Renal cortical epithelial cell (primary cell): ENCODE measurements at regions not wholly inside any gene's neighbourhood (a gene's known extent, or its start where the extent isn't known, plus 50 kb on each side); places are given as distances from the start of the nearest gene placed in this dataset.
A peak's percentile ranks its signal among the peaks of the same experiment; 100 is the strongest.

Experiments used
- DNase-seq: peaks from one replicate; pipeline ENCODE4 v3.0.0-alpha.2; 2011; ENCODE audit warnings: low read depth

GRCh38 chr14:65185829-65186228, 83.5 kb upstream of the MAX start:
- DNase-seq, result no peak

- DNase-seq, result no peak
Observed at GRCh38 chr14:65186951-65187350, 84.6 kb upstream of the MAX start.

- no peak for DNase-seq
Observed at GRCh38 chr14:65187421-65188049, 85.2 kb upstream of the MAX start.

- no peak for DNase-seq
Observed at GRCh38 chr14:65190312-65190711, 88.0 kb upstream of the MAX start.

- no peak for DNase-seq
Observed at GRCh38 chr14:65191716-65192115, 89.4 kb upstream of the MAX start.

GRCh38 chr14:65192686-65193085, 90.4 kb upstream of the MAX start:
- no peak for DNase-seq

GRCh38 chr14:65193916-65194590, 91.7 kb upstream of the MAX start:
- no peak for DNase-seq

GRCh38 chr14:65195042-65195719, 92.9 kb upstream of the MAX start:
- DNase-seq, result no peak

- no peak for DNase-seq
Observed at GRCh38 chr14:65198346-65198745, 96.0 kb upstream of the MAX start.

GRCh38 chr14:65200454-65200853, 98.1 kb upstream of the MAX start:
- DNase-seq, result no peak

- DNase-seq, result no peak
Observed at GRCh38 chr14:65203574-65203973, 101.3 kb upstream of the MAX start.

GRCh38 chr14:65204056-65204455, 101.7 kb upstream of the MAX start:
- DNase-seq, result no peak

GRCh38 chr14:65206078-65206447, 103.7 kb upstream of the MAX start:
- DNase-seq, result no peak

GRCh38 chr14:65206448-65207096, 104.3 kb upstream of the MAX start:
- peak; percentile 74 for DNase-seq

- DNase-seq, result no peak
Observed at GRCh38 chr14:65208548-65208947, 106.2 kb upstream of the MAX start.

- DNase-seq, result no peak
Observed at GRCh38 chr14:65210118-65210821, 108.0 kb upstream of the MAX start.

- no peak for DNase-seq
Observed at GRCh38 chr14:65210822-65211182, 108.5 kb upstream of the MAX start.

- DNase-seq, result peak; percentile 78
Observed at GRCh38 chr14:65211341-65211987, 109.1 kb upstream of the MAX start.

GRCh38 chr14:65213316-65213715, 111.0 kb upstream of the MAX start:
- DNase-seq, result no peak

- DNase-seq, result no peak
Observed at GRCh38 chr14:65214741-65215140, 112.4 kb upstream of the MAX start.

GRCh38 chr14:65219353-65219752, 117.0 kb upstream of the MAX start:
- no peak for DNase-seq

GRCh38 chr14:65222440-65222858, 120.1 kb upstream of the MAX start:
- no peak for DNase-seq
